ENCODE measurements at regions not wholly inside any gene's neighbourhood (a gene's known extent, or its start where the extent isn't known, plus 50 kb on each side); places are given as distances from the start of the nearest gene placed in this dataset.
A peak's percentile ranks its signal among the peaks of the same experiment; 100 is the strongest.
"Not testable (repeated sequence)": the region's sequence is repeated elsewhere in the genome, so short reads cannot be mapped to it uniquely, and the experiment has no call there.

DNA sequence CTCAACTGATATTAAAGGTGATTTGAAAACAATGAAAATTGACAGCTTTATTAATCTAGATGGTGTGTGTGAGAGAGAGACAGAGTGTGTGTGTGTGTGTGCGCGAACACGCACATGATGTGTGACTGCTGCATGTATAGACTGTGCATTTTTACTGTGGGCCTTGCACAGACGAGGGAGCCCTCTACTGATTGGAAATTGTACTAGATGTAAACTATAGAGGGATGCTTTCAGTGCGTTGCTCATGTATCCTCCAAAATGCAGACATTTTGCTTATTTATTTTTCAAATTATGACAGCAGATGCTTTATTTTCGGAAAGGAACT, 168.4 kb upstream of the GK2 start:
- ATAC-seq (ENCODE audit: insufficient number of reproducible peaks, low FRiP score, low read depth) = no peak
- H3K36me3 ChIP-seq = no peaks in the 10 kb centered on the region
- H3K27me3 ChIP-seq (replicated peaks; ENCODE audit: insufficient read depth) = no peaks in the 10 kb centered on the region
- no peak overlapping the region for H3K4me3 ChIP-seq
- TF ChIP-seq, protein P1, sequence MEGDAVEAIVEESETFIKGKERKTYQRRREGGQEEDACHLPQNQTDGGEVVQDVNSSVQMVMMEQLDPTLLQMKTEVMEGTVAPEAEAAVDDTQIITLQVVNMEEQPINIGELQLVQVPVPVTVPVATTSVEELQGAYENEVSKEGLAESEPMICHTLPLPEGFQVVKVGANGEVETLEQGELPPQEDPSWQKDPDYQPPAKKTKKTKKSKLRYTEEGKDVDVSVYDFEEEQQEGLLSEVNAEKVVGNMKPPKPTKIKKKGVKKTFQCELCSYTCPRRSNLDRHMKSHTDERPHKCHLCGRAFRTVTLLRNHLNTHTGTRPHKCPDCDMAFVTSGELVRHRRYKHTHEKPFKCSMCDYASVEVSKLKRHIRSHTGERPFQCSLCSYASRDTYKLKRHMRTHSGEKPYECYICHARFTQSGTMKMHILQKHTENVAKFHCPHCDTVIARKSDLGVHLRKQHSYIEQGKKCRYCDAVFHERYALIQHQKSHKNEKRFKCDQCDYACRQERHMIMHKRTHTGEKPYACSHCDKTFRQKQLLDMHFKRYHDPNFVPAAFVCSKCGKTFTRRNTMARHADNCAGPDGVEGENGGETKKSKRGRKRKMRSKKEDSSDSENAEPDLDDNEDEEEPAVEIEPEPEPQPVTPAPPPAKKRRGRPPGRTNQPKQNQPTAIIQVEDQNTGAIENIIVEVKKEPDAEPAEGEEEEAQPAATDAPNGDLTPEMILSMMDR (IDR thresholded peaks at IDR 0.05) = no peak
- no peaks in the 10 kb centered on the region for H3K9me3 ChIP-seq
- H3K4me1 ChIP-seq (ENCODE audit: control insufficient read depth in 1 of 2, low read depth in 2 of 2) = peaks cover 3 to 19% of the 10 kb centered on the region in 2 donors
- H3K27ac ChIP-seq = no peak overlapping the region
- no peak for DNase-seq (ENCODE audit: low spot score)

DNA sequence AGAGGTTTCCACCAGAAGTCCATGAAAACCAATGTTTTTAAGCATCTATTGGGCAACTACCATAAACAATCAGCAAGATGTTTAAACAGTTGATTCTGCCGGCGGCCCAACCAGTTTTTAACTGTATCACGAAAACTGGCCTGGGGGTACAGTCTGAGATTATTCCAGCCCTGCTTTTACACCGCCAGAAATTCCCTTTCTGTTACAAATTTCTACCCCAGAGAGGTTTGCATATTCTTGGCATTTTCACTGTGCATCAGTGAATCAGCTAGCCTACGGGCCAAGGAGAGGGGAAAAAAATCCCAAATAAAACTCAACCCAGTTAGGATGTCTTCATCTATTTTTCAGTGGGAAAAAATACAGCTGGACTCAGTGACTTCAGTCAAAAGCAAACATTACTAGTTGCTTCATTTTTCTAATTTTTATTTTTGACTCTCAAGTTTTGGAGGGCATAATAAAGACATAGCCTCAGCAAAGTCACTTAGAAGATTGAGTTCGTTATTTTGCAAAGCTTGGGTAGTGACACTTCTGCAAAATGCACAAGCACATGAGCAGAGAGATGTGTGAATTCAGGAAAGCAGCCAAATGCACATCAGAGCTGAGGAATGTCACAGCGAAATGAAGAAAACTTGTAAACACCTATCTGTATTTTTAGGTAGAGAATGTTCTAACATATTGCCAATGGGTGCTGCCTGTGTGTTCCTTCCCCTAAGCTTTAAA, 167.8 kb upstream of the GK2 start:
- peaks cover 3 to 19% of the 10 kb centered on the region in 2 donors for H3K4me1 ChIP-seq (ENCODE audit: control insufficient read depth in 1 of 2, low read depth in 2 of 2)
- no peaks in the 10 kb centered on the region for H3K27me3 ChIP-seq (replicated peaks; ENCODE audit: insufficient read depth)
- TF ChIP-seq, protein P1 (IDR thresholded peaks at IDR 0.05) = no peak
- no peak for ATAC-seq (ENCODE audit: insufficient number of reproducible peaks, low FRiP score, low read depth)
- no peak overlapping the region for H3K4me3 ChIP-seq
- no peaks in the 10 kb centered on the region for H3K36me3 ChIP-seq
- H3K9me3 ChIP-seq = no peaks in the 10 kb centered on the region
- H3K27ac ChIP-seq = peak overlapping the region; percentile 25 to 29
- DNase-seq (ENCODE audit: low spot score) = no peak

DNA sequence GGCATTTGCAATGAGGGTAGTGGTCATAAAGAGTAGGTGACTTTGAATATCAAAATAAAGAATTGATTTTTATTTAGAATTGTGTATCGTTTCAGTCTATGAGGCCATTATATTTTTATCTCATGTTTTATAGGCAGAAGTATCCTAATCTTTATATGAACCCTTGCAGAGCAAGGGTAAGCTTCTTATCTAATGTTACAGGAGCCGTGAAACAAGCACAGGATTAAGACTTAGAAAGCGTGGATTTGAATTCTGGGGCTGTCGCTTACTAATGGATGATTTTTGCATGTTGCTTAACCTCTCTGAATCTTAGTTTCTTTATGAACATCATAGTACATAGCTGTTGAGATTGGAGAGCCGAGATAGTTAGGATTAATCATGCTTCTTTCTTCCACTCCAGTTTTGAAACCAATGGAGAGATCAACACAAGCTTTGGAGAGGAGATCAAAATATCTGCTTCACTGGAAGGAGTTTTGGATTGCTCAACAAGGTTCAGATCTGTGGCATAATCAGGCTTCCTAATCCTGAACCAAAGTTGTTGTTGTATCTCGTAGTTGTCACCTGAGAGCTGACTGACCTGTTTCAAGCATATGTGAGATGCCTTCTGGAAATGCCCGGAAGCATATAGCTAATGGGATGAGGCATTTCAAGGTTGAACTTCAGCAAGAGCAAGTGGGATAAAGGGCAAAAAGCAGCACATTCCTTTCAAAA, 166.9 kb upstream of the GK2 start:
- H3K4me1 ChIP-seq (ENCODE audit: control insufficient read depth in 1 of 2, low read depth in 2 of 2) = peaks cover 3 to 19% of the 10 kb centered on the region in 2 donors
- H3K9me3 ChIP-seq = no peaks in the 10 kb centered on the region
- no peaks in the 10 kb centered on the region for H3K36me3 ChIP-seq
- DNase-seq (ENCODE audit: low spot score) (no peak), ATAC-seq (ENCODE audit: insufficient number of reproducible peaks, low FRiP score, low read depth) (no peak)
- no peaks in the 10 kb centered on the region for H3K27me3 ChIP-seq (replicated peaks; ENCODE audit: insufficient read depth)
- no peak overlapping the region for H3K4me3 ChIP-seq
- peak overlapping the region; percentile 25 to 29 for H3K27ac ChIP-seq
- TF ChIP-seq, protein P1 (IDR thresholded peaks at IDR 0.05) = no peak

DNA sequence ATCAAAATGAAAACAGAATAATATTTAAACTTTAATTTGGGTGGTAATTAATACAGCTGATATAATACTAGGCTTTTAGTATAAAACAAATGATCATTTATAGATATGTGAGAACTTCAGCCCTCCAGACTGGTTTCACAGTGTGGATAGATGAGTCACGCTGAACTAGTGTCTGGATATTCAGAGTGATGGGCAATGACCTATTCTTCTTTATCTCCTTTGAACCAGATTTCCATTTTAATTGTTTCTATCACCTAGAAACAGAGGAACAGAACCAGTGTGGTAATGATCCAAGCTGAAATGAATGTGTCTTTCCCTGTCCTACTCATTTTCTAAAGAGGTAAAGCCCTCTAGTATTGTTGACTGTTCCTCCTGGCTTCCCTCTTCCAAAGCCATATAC, 155.2 kb upstream of the GK2 start:
- TF ChIP-seq, protein P1 (IDR thresholded peaks at IDR 0.05) = no peak
- no peak overlapping the region for H3K27ac ChIP-seq
- no peaks in the 10 kb centered on the region for H3K9me3 ChIP-seq
- H3K36me3 ChIP-seq = no peaks in the 10 kb centered on the region
- DNase-seq (ENCODE audit: low spot score) (no peak), ATAC-seq (ENCODE audit: insufficient number of reproducible peaks, low FRiP score, low read depth) (no peak)
- no peak overlapping the region for H3K4me3 ChIP-seq
- H3K4me1 ChIP-seq (ENCODE audit: control insufficient read depth in 1 of 2, low read depth in 2 of 2) = no peaks in the 10 kb centered on the region
- H3K27me3 ChIP-seq (replicated peaks; ENCODE audit: insufficient read depth) = no peaks in the 10 kb centered on the region

DNA sequence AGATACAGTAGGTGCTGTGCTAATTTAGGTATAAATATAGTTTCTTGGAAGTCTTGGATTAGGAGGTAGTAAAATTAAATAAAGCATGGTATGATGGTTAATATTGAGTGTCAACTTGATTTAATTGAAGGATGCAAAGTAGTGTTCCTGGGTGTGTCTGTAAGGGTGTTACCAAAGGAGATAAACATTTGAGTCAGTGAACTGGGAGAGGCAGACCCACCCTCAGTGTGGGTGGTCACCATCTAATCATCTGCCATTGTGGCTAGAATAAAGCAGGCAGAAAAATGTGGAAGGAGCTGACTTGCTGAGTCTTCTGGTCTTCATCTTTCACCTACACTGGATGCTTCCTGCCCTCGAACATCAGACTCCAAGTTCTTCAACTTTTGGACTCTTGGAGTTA, 153.7 kb upstream of the GK2 start:
- H3K4me3 ChIP-seq = no peak overlapping the region
- TF ChIP-seq, protein P1 (IDR thresholded peaks at IDR 0.05) = no peak
- H3K36me3 ChIP-seq = no peaks in the 10 kb centered on the region
- no peaks in the 10 kb centered on the region for H3K9me3 ChIP-seq
- H3K27ac ChIP-seq = no peak overlapping the region
- H3K4me1 ChIP-seq (ENCODE audit: control insufficient read depth in 1 of 2, low read depth in 2 of 2) = no peaks in the 10 kb centered on the region
- ATAC-seq (ENCODE audit: insufficient number of reproducible peaks, low FRiP score, low read depth) (no peak), DNase-seq (ENCODE audit: low spot score) (no peak)
- H3K27me3 ChIP-seq (replicated peaks; ENCODE audit: insufficient read depth) = no peaks in the 10 kb centered on the region

DNA sequence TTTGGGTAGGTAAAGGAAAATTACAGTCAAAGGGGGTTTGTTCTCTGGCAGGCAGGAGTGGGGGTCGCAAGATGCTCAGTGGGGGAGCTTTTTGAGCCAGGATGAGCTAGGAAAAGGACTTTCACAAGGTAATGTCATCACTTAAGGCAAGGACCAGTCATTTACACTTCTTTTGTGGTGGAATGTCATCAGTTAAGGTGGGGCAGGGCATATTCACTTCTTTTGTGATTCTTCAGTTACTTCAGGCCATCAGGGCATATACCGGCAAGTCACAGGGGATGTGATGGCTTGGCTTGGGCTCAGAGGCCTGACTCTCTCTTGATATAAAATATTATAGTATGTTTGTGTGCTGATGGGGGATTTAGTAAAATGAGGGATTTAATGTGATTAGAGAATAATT, 151.4 kb upstream of the GK2 start:
- not testable (repeated sequence) for H3K27me3 ChIP-seq (replicated peaks; ENCODE audit: insufficient read depth); DNase-seq (ENCODE audit: low spot score); H3K36me3 ChIP-seq; H3K4me3 ChIP-seq; ATAC-seq (ENCODE audit: insufficient number of reproducible peaks, low FRiP score, low read depth); H3K4me1 ChIP-seq (ENCODE audit: control insufficient read depth in 1 of 2, low read depth in 2 of 2); H3K9me3 ChIP-seq; H3K27ac ChIP-seq

All from thoracic aorta (tissue), 2 donors.